Left colon (tissue), 2 donors: ENCODE measurements at regions not wholly inside any gene's neighbourhood (a gene's known extent, or its start where the extent isn't known, plus 50 kb on each side); places are given as distances from the start of the nearest gene placed in this dataset.

ENCODE experiments used
- ATAC-seq: fragments of 200-7000 bp; cut with Tn5 transposase; one replicate; pipeline ENCODE4 v1.9.1; 2020; ENCODE audit warnings: mild to moderate bottlenecking, moderate library complexity
- DNase-seq, 2 donors: peaks; one replicate each; pipeline ENCODE4 v3.0.0-alpha.2; 2020
- intact Hi-C, 2 donors: fragments of 100-400 bp; cut with DNase I in 1 of 2; cut with micrococcal nuclease in 1 of 2; formaldehyde crosslinking; loops; one replicate each; pipeline versions ENCODE4 v1.11.2 to v1.14.0; 2022; cut with DNase I, micrococcal nuclease
- donor health status: DM: no; HTN: no; CAD: no.
- donor health status: DM: yes; HTN: yes; CAD: no.

- no peak for ATAC-seq
These were observed 265.9 kb upstream of the SYT4 start for GRCh38 chr18:43543236-43543635.

GRCh38 chr18:43547456-43547855 lies 270.2 kb upstream of the SYT4 start:
- intact Hi-C loops: no loop called here
- ATAC-seq: no peak
- no peak for DNase-seq

More at GRCh38 chr18:43543236-43543635, 265.9 kb upstream of the SYT4 start:
- no peak for DNase-seq
- intact Hi-C loops: no loop called here

GRCh38 chr18:43559507-43559906 lies 282.2 kb upstream of the SYT4 start:
- no peak for ATAC-seq
- intact Hi-C loops: no loop called here

GRCh38 chr18:43563780-43564179 lies 286.5 kb upstream of the SYT4 start:
- intact Hi-C loops: no loop called here
- no peak for ATAC-seq
- no peak for DNase-seq

More at GRCh38 chr18:43559507-43559906, 282.2 kb upstream of the SYT4 start:
- DNase-seq: no peak

- DNase-seq: no peak
- intact Hi-C loops: no loop called here
- no peak for ATAC-seq
These were observed 293.3 kb upstream of the SYT4 start for GRCh38 chr18:43570593-43570992.

GRCh38 chr18:43571078-43571689 lies 293.9 kb upstream of the SYT4 start:
- intact Hi-C loops: no loop called here
- DNase-seq (peak in 1 of 2 donors; percentile 11), ATAC-seq (no peak)

- intact Hi-C loops: no loop called here
- no peak for DNase-seq
- ATAC-seq: no peak
These were observed 294.9 kb upstream of the SYT4 start for GRCh38 chr18:43572163-43572562.

- intact Hi-C loops: no loop called here
- no peak for ATAC-seq
These were observed 297.7 kb upstream of the SYT4 start for GRCh38 chr18:43574974-43575373.

GRCh38 chr18:43578211-43578610 lies 300.9 kb upstream of the SYT4 start:
- intact Hi-C loops: no loop called here
- DNase-seq (no peak), ATAC-seq (no peak)

More at GRCh38 chr18:43574974-43575373, 297.7 kb upstream of the SYT4 start:
- no peak for DNase-seq

GRCh38 chr18:43578706-43579105 lies 301.4 kb upstream of the SYT4 start:
- ATAC-seq (no peak), DNase-seq (no peak)
- intact Hi-C loops: no loop called here

GRCh38 chr18:43581936-43582519 lies 304.7 kb upstream of the SYT4 start:
- intact Hi-C loops: no loop called here
- no peak for ATAC-seq
- DNase-seq: no peak

GRCh38 chr18:43587538-43588153 lies 310.4 kb upstream of the SYT4 start:
- no peak for DNase-seq
- peak; percentile 54 for ATAC-seq
- intact Hi-C loops: no loop called here

- no peak for ATAC-seq
- no peak for DNase-seq
- intact Hi-C loops: no loop called here
These were observed 311.5 kb upstream of the SYT4 start for GRCh38 chr18:43588838-43589237.

- DNase-seq: no peak
- intact Hi-C loops: no loop called here
- no peak for ATAC-seq
These were observed 312.4 kb upstream of the SYT4 start for GRCh38 chr18:43589611-43590151.

GRCh38 chr18:43590182-43590903 lies 313.1 kb upstream of the SYT4 start:
- DNase-seq: no peak
- ATAC-seq: peak; percentile 58
- intact Hi-C loops: no loop called here

GRCh38 chr18:43592269-43592668 lies 315.0 kb upstream of the SYT4 start:
- no peak for ATAC-seq
- intact Hi-C loops: no loop called here

GRCh38 chr18:43596105-43596712 lies 318.9 kb upstream of the SYT4 start:
- intact Hi-C loops: no loop called here
- DNase-seq (no peak), ATAC-seq (peak; percentile 52)

More at GRCh38 chr18:43592269-43592668, 315.0 kb upstream of the SYT4 start:
- DNase-seq: no peak

GRCh38 chr18:43601432-43601831 lies 324.1 kb upstream of the SYT4 start:
- intact Hi-C loops: no loop called here
- no peak for DNase-seq
- no peak for ATAC-seq

GRCh38 chr18:43605224-43605623 lies 327.9 kb upstream of the SYT4 start:
- intact Hi-C loops: no loop called here

More at GRCh38 chr18:43605224-43605623, 327.9 kb upstream of the SYT4 start:
- DNase-seq: no peak
- no peak for ATAC-seq
